ENCODE measurements at regions not wholly inside any gene's neighbourhood (a gene's known extent, or its start where the extent isn't known, plus 50 kb on each side); places are given as distances from the start of the nearest gene placed in this dataset.

GRCh38 chr2:150388289-150388625 lies 99.2 kb downstream of the RND3 start:
- TF ChIP-seq ZNF565 (CRISPR knock-in tag; conservative IDR thresholded peaks at IDR 0.05; ENCODE audit: low read depth) = no peak
- no peak for TF ChIP-seq ARNTL (CRISPR knock-in tag; IDR thresholded peaks at IDR 0.05; ENCODE audit: borderline replicate concordance, low read depth)

Measured in SK-N-SH treated with all-trans-retinoic acid at 6 μM for 48 hours (cell line).